Putamen (tissue), 1 donor: ENCODE measurements at regions not wholly inside any gene's neighbourhood (a gene's known extent, or its start where the extent isn't known, plus 50 kb on each side); places are given as distances from the start of the nearest gene placed in this dataset.

Source experiments
- DNase-seq: peaks from one replicate; pipeline ENCODE4 v3.0.0-alpha.2; 2016; ENCODE audit warnings: low spot score

DNA sequence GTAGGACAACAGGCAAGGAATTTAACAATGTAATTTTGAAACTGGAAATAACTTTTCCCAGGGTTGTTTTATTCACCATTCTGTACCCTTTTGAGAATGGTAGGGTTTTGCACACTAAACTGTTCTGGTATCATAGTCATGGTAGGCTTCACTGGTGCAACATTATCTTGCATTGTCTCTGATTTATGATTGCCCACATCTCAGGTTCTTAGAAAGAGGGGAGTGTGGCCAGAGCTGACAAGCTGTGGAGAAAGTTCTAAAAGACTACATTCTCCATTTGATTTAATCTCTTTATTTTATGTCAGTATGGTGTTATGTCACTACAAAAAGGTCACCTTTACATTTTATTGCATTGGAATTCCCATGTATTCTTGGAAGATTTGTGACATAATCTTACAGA lies 447.3 kb downstream of the GRIA2 start:
- no peak for DNase-seq

- no peak for DNase-seq
These were observed 444.2 kb downstream of the GRIA2 start for GRCh38 chr4:157664726-157665125.

- DNase-seq = no peak
These were observed 434.7 kb downstream of the GRIA2 start for GRCh38 chr4:157655096-157655809.

- DNase-seq = no peak
These were observed 422.7 kb downstream of the GRIA2 start for GRCh38 chr4:157643257-157643656.

DNA sequence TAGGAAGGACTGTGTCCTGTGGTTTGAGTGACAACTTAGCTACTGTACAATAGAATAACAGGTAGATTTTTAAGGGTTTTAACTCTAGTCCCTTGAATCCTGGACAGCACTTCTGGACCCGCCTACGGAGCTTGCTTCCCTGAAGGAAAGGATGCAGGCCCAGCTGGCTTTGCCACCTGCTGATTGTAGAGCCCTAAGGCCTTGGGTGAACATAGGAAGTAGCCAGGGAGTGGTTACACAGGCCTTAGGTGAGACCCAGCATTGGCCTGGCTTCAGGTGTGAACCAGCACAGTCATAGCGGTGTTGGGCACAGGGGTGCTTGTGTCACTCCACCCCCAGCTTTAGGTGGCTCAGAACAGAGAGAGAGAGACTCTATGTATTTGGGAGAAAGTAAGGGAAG lies 413.5 kb downstream of the GRIA2 start:
- DNase-seq = no peak

DNA sequence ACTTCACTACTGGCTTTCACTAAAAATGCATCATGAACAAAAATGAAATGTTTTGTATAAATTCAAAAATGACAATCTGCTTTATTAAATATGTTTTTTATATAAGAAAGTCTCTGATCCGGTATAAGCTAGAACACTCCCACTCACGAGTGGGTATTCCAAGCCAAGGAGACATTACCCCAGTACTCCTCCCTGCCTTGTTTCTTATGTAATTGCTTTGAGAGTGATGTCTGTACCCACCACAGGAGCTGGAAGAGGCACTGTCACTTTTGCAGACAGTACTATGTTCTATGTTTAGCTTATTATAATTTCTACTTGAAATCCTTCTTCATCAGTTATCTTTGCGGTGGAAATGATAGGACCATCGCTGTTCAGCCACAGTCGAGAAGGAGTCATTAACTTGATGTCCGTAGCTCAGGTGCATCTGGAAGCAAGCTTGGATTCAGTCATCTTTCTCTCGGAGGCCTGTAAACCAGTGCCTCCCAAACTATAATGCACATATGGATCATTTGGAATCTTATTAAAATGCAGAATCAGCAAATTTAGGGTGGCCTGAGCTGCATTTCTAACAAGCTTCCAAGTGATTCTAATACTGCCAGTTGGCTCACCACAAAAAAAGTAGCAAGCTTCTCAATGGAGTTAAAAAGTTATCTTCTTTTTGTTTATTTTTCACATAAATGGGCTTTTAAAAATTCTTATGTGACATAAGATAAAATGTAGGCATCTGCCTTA lies 396.4 kb downstream of the GRIA2 start:
- DNase-seq = peak; percentile 56

- no peak for DNase-seq
These were observed 387.5 kb downstream of the GRIA2 start for GRCh38 chr4:157607996-157608395.

- DNase-seq = no peak
These were observed 380.1 kb downstream of the GRIA2 start for GRCh38 chr4:157600583-157600982.

GRCh38 chr4:157591245-157591644 lies 370.7 kb downstream of the GRIA2 start:
- DNase-seq = no peak

- no peak for DNase-seq
These were observed 370.2 kb downstream of the GRIA2 start for GRCh38 chr4:157590679-157591078.

- DNase-seq = peak; percentile 33
These were observed 367.3 kb downstream of the GRIA2 start for GRCh38 chr4:157587681-157588423.

- DNase-seq = no peak
These were observed 361.6 kb downstream of the GRIA2 start for GRCh38 chr4:157582141-157582540.

GRCh38 chr4:157576671-157577217 lies 356.2 kb downstream of the GRIA2 start:
- DNase-seq = peak; percentile 33

DNA sequence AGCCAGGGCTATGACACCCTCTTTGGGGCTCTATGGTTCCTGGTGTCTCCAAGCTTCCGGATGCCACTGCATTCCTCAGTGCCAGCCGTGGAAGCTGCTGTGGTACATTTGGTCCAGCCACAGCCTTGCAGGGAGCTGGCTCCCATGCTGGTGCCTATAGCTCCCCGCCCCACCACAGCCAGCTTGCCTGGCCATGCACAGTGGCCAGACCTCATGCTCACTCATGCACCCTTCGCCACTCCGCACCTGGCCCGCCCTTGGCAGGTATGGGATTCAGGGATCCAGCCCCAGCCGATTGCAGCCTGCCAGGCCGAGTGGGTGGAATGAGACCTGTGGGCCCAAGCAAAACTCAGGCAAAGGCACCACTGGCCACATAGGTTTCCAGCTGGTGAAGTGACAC lies 354.8 kb downstream of the GRIA2 start:
- no peak for DNase-seq

DNA sequence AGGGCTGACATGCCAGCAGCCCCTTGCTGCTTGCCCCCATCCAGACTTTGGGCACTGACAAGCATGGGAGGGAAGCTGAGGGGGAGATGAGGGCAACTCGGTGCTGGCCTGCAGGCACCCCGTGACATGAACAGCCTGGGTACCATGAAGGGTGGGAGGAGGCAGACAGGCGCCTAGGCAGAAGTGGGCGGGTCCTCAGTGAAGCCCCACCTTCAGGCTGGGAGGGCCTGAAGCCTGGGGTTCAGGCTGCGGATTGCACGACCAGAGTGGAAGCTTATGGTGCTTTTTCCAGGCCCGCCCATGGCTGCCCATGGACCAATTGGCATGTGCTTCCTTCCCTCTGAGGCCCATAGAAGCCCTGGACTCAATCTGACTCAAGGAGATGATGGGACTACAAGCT lies 354.1 kb downstream of the GRIA2 start:
- DNase-seq = no peak

DNA sequence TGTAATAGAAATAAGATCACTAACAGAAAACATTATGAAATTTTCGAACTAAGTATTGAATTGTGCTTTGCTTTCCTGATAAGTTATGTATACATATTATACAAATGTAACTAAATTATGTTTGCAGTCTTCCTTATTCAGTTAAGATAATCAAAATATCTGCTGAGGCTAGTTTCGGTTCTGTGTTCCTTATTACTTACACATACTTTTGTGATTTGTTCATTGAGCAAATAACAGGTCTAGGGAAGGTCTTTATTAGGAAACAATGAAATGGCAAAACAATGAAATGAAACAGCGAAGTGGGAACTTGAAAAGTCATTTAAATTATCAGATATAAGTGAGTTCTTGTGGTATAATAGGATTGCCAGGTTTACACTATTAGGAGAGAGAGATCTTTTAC lies 352.4 kb downstream of the GRIA2 start:
- DNase-seq = no peak

- DNase-seq = no peak
These were observed 351.8 kb downstream of the GRIA2 start for GRCh38 chr4:157572284-157572683.

DNA sequence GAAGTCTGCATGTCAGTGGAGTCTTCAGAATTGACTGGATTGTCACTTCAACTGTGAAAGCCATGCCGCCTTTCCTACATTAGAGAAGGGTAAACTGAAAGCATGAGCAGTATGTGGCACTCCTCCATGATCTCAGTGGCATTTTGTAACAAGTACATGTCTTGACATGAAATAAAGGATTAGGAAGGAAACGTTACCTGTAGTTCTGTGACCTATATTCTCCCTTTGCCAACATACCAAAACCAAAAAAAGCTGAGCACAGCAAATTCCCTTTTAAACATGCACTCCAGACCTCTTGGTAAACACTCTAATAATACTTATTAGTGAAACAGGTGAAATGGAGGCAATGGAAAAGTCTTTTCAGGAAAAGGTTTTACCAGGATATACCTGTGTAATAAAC lies 344.2 kb downstream of the GRIA2 start:
- DNase-seq = no peak

DNA sequence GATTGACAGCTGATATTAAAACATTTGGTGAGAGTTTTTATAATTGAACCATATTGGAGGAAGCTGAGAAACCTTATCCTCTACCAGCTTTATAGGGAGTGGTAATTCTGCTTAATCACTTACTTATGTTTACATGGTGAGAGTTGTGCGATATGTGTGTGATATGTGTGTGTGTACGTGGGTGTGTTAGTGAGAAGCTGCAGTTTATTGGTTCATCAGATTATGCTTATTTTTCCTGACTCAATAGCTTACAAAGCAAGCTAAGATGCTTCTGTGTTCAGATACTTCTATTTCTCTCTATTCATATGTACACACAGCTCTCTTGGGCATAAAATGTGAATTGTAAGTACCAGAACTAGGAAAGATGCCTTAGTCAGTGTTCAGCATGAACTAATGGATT lies 343.7 kb downstream of the GRIA2 start:
- DNase-seq = no peak

- no peak for DNase-seq
These were observed 337.5 kb downstream of the GRIA2 start for GRCh38 chr4:157558016-157558415.

DNA sequence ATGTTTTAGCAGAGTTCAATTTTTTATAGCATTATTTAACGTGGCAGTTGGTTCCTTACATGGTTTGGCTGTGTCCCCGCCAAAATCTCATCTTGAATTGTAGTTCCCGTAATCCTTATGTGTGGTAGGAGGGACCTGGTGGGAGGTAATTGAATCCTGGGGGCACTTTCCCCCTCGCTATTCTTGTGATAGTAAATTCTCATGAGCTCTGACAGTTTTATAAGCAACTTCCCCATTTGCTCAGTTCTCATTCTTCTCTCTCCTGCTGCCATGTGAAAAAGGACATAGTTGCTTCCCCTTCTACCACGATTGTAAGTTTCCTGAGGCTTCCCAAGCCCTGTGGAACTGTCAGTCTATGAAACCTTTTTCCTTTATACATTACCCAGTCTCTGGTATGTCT lies 329.5 kb downstream of the GRIA2 start:
- DNase-seq = no peak

DNA sequence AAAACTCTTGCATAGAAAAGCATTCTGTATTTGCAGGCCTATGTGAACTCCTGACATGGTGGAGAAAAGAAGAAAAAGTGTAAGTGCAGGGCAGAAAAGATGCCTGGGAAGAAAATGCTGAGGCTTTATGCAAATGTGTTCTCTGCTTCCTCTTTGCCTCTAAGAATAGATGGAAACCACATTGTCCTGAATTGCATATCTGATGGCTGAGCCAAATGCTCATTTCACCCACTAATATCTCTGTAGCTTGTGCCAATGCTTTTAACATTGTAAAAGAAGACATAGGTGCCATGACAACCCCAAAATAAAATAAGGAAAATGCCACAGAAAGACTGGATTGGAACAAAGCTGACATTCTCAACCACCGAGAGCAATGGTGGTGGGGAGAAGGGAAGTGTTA lies 307.4 kb downstream of the GRIA2 start:
- no peak for DNase-seq

DNA sequence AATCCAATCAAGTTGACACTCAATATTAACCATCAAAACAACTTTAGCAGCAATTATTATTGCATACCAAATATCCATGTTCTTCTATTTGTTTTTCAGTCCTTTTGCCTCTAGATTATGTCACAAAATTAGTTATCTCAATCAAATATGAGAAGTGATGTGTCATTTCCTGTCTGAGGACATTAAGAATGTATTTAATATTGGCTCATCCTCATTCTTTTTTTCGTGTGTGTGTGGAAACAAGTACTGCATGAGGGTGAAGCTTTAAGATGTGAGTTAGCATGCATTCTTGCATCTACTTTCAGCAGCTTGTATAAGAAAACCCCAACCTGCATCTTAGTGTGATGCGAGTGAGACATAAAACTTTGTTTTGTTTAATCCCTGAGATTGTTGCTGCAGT lies 301.4 kb downstream of the GRIA2 start:
- peak; percentile 8 for DNase-seq
